ENCODE measurements at regions not wholly inside any gene's neighbourhood (a gene's known extent, or its start where the extent isn't known, plus 50 kb on each side); places are given as distances from the start of the nearest gene placed in this dataset.
A peak's percentile ranks its signal among the peaks of the same experiment; 100 is the strongest.

DNA sequence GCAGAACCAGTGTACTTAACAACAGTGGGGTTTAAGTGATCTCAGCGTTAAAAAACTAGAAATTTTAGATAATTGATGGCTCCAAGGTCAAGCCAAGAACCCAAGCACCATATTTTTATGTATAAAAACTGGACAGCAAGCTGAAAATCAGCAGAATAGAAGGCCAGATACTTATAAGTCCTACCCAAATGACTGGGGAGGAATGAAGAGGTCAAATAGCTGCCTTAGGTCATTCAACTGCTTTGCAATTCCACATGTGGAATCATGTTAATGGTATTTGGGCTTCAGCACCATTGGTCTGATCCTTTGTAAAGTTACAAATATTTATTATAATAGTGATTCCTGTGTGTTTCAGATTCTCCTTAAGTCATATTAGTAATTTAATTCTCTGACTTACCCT, 108.4 kb downstream of the FAT3 start:
- DNase-seq (ENCODE audit: low spot score), result no peak
- TF ChIP-seq CTCF (IDR thresholded peaks at IDR 0.05; ENCODE audit: extremely low read depth, missing control alignments), result no peak

GRCh38 chr11:92340839-92341238, 116.2 kb downstream of the FAT3 start:
- TF ChIP-seq CTCF (IDR thresholded peaks at IDR 0.05; ENCODE audit: extremely low read depth, missing control alignments), result peak; percentile 36
- DNase-seq (ENCODE audit: low spot score), result no peak

- DNase-seq (ENCODE audit: low spot score), result no peak
- no peak for TF ChIP-seq CTCF (IDR thresholded peaks at IDR 0.05; ENCODE audit: extremely low read depth, missing control alignments)
Observed at GRCh38 chr11:92342034-92342720, 117.6 kb downstream of the FAT3 start.

- DNase-seq (ENCODE audit: low spot score), result no peak
- TF ChIP-seq CTCF (IDR thresholded peaks at IDR 0.05; ENCODE audit: extremely low read depth, missing control alignments), result no peak
Observed at GRCh38 chr11:92342886-92343285, 118.3 kb downstream of the FAT3 start.

- DNase-seq (ENCODE audit: low spot score), result no peak
Observed at GRCh38 chr11:92346220-92346619, 121.6 kb downstream of the FAT3 start.

DNA sequence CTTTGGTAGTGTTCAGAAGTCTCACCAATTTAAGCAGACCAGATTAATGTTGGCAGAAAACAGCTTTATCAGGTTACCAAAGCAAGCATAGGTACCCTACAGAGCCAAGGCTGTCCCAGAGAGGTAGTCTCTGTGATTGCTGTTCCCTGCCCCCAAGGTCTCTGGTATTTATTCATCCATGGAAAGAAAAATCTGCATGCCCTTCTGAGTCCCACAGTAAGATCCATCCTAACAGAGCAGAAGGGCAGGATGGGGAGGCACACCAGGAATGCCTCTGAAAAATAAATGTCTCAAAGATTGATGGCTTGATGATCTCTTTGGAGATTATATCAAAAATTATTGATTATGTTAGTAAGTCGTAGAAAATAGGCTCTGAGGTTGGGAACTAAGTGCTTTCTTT, 122.8 kb downstream of the FAT3 start:
- no peak for DNase-seq (ENCODE audit: low spot score)
- no peak for TF ChIP-seq CTCF (IDR thresholded peaks at IDR 0.05; ENCODE audit: extremely low read depth, missing control alignments)

More at GRCh38 chr11:92346220-92346619, 121.6 kb downstream of the FAT3 start:
- no peak for TF ChIP-seq CTCF (IDR thresholded peaks at IDR 0.05; ENCODE audit: extremely low read depth, missing control alignments)

DNA sequence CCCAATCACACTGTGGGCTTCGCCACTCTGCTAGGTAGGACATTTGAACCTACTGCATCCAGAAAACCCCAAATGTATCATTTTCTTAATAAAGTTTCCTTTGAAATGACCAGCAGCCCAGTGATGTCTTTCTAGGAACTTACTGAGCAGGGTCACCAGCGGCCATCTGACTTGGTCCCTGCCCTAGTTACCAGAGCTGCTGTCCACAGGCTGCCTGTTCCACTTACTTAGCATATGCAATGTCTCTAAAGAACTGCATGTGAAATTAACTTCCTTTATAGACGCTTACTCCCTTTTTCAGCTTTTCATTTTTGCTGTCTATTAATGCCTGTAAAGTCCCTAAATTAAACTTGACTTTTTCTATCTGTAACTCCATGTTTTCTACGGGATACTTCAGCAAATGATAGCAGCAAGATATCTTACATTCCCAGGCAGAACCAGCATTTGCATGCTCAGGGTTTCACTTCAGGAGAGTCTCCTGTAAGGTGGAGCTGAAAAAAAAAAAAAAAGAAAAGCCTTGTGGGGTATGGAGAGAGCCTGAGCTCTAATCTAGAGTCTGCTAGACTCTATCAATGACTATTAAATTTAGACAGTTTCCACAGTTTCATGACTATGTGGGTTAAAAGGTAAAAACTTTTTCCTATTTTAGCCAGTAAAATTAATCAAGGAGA, 125.0 kb downstream of the FAT3 start:
- no peak for DNase-seq (ENCODE audit: low spot score)
- no peak for TF ChIP-seq CTCF (IDR thresholded peaks at IDR 0.05; ENCODE audit: extremely low read depth, missing control alignments)
